ENCODE measurements at regions not wholly inside any gene's neighbourhood (a gene's known extent, or its start where the extent isn't known, plus 50 kb on each side); places are given as distances from the start of the nearest gene placed in this dataset.

DNA sequence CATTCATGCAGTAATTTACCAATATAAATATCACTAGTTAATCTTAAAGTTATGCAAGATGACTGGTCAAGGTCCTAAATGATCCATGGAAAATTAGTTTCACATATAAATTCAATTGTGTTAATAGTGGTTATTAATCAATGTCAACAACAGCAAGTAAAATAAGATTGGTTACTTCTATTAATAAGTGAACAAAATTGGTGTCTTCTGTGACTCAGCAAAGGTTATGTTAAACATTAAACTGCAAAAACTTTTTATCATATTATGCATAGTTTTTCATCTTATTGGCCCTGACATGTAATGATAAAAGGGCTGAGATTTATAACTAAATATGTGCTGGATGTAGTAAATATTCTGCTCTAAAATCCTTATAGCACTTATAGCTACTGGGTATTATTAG, 359.0 kb upstream of the UBE2E3 start:
- H3K4me1 ChIP-seq (ENCODE audit: control insufficient read depth in 1 of 2, extremely low read depth in 1 of 2, insufficient read depth in 2 of 2, low read length in 2 of 2): no peaks in the 10 kb centered on the region
- H3K9me3 ChIP-seq: no peaks in the 10 kb centered on the region
- H3K4me3 ChIP-seq (ENCODE audit: control insufficient read depth in 1 of 2, extremely low read depth in 1 of 2, low read length in 1 of 2): no peak overlapping the region
- Mint-ChIP-seq H3K36me3 (no peaks in the 10 kb centered on the region), H3K4me1 (no peaks in the 10 kb centered on the region), H3K27me3 (peaks cover 0 to 8% of the 10 kb centered on the region in 2 donors), H3K9me3 (peaks cover 2 to 4% (median 3%) of the 10 kb centered on the region in 3 donors), H3K27ac (no peak overlapping the region), H3K4me3 (no peak overlapping the region)
- H3K27ac ChIP-seq (ENCODE audit: low read length): no peak overlapping the region
- ChIA-PET CTCF (no interaction called here), POLR2A (no interaction called here)
- DNase-seq: no peak
- no peaks in the 10 kb centered on the region for H3K36me3 ChIP-seq (ENCODE audit: control insufficient read depth in 2 of 2, extremely low read depth in 1 of 2, insufficient read depth in 1 of 2, low read length in 1 of 2)
- no peak for ATAC-seq (replicated peaks in 1 of 4)
- no peaks in the 10 kb centered on the region for H3K27me3 ChIP-seq (replicated peaks in 1 of 2; ENCODE audit: control insufficient read depth in 2 of 2, extremely low read depth in 1 of 2, insufficient read depth in 2 of 2, low read length in 1 of 2)

DNA sequence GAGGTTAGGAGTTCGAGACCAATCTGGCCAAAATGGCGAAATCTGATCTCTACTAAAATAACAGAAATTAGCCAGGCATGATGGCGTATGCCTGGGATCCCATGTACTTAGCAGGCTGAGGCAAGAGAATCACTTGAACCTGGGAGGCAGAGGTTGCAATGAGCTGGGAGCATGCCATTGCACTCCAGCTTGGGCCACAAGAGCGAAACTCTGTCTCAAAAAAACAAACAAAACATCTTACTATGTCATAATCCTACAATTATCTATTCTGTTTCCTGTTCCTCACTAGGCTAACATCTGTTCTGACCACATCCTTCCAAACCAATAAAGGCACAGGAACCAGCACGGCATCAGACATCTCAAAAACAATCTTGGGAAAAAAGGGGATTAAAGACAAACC, 361.8 kb upstream of the UBE2E3 start:
- Mint-ChIP-seq H3K27me3 (peaks cover 0 to 8% of the 10 kb centered on the region in 2 donors), H3K4me3 (no peak overlapping the region), H3K27ac (no peak overlapping the region), H3K4me1 (no peaks in the 10 kb centered on the region), H3K36me3 (no peaks in the 10 kb centered on the region), H3K9me3 (peaks cover 2 to 4% (median 3%) of the 10 kb centered on the region in 3 donors)
- no peaks in the 10 kb centered on the region for H3K9me3 ChIP-seq
- WGBS (ENCODE audit: insufficient coverage): 82% methylated on average over 2 of the region's 5 CpGs
- H3K36me3 ChIP-seq (ENCODE audit: control insufficient read depth in 2 of 2, extremely low read depth in 1 of 2, insufficient read depth in 1 of 2, low read length in 1 of 2): no peaks in the 10 kb centered on the region
- H3K4me1 ChIP-seq (ENCODE audit: control insufficient read depth in 1 of 2, extremely low read depth in 1 of 2, insufficient read depth in 2 of 2, low read length in 2 of 2): no peaks in the 10 kb centered on the region
- ChIA-PET POLR2A (no interaction called here), CTCF (no interaction called here)
- H3K27me3 ChIP-seq (replicated peaks in 1 of 2; ENCODE audit: control insufficient read depth in 2 of 2, extremely low read depth in 1 of 2, insufficient read depth in 2 of 2, low read length in 1 of 2): no peaks in the 10 kb centered on the region
- DNase-seq (no peak), ATAC-seq (replicated peaks in 1 of 4) (no peak)
- no peak overlapping the region for H3K27ac ChIP-seq (ENCODE audit: low read length)
- H3K4me3 ChIP-seq (ENCODE audit: control insufficient read depth in 1 of 2, extremely low read depth in 1 of 2, low read length in 1 of 2): no peak overlapping the region

DNA sequence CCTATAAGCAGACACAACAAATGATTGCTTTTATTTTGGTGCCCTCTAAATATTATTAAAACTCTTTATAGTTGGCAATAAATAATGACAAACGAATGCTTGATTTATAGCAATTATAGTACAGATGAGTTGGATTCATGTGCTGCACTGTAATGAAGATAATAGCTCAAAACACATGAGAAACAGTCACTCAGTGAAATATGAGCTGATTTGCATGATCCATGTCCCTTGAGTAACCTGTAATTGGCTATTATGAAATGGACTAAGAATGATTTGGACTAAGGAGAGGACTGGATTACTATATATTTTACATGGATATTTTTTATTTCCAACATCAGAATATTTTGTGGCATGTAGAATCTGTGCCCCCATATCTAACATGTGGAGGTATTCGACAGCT, 365.6 kb upstream of the UBE2E3 start:
- H3K27ac Mint-ChIP-seq: no peak overlapping the region
- H3K36me3 Mint-ChIP-seq: no peaks in the 10 kb centered on the region
- H3K9me3 ChIP-seq: no peaks in the 10 kb centered on the region
- peaks cover 0 to 8% of the 10 kb centered on the region in 2 donors for H3K27me3 Mint-ChIP-seq
- no peaks in the 10 kb centered on the region for H3K4me1 ChIP-seq (ENCODE audit: control insufficient read depth in 1 of 2, extremely low read depth in 1 of 2, insufficient read depth in 2 of 2, low read length in 2 of 2)
- H3K4me3 Mint-ChIP-seq: no peak overlapping the region
- H3K27ac ChIP-seq (ENCODE audit: low read length): no peak overlapping the region
- WGBS (ENCODE audit: insufficient coverage): no CpG with 5 or more reads among the region's 2 CpGs
- CTCF ChIA-PET: no interaction called here
- H3K36me3 ChIP-seq (ENCODE audit: control insufficient read depth in 2 of 2, extremely low read depth in 1 of 2, insufficient read depth in 1 of 2, low read length in 1 of 2): no peaks in the 10 kb centered on the region
- H3K4me1 Mint-ChIP-seq: no peaks in the 10 kb centered on the region
- no peak for ATAC-seq (replicated peaks in 1 of 4)
- no peaks in the 10 kb centered on the region for H3K9me3 Mint-ChIP-seq
- DNase-seq: no peak
- no peaks in the 10 kb centered on the region for H3K27me3 ChIP-seq (replicated peaks in 1 of 2; ENCODE audit: control insufficient read depth in 2 of 2, extremely low read depth in 1 of 2, insufficient read depth in 2 of 2, low read length in 1 of 2)
- H3K4me3 ChIP-seq (ENCODE audit: control insufficient read depth in 1 of 2, extremely low read depth in 1 of 2, low read length in 1 of 2): no peak overlapping the region
- POLR2A ChIA-PET: interaction anchor here in 1 of 2 donors (0.5 to 0.6 kb wide), 2 partner anchors 430 to 1894 kb away, joined by 3 to 4 read pairs; no protein-coding TSS in a partner anchor

DNA sequence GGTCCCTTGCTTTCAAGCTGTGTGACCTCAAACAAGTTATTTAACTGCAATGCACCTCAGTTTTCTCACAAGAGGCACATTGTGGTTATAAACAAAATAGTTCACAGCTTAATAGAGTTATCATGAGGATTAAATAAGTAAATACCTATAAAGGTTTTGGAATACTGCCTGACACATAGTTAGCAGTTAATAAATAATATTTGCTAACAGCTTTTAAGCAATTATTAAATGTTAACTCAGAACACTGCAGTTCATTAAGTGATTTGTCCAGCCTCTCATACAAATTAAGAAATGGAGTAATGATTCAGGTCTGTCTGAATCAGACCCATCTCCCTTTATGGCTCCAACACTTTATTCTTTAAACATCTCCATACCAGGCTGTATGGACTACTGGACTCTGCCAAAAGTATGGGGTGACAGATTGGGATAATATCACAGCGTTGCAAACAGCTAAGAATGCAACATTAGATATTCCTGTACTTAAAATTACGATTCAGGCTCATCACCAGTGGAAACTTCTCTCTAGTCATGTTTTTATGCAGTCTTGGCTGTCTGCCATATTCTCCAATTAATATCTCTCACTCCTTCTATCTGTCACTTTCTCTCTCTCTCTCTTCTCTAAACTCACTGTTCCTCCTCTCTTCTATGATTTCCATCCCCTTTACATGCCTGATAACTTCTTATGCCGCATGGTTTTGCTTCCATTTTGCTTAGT, 370.6 kb upstream of the UBE2E3 start:
- Mint-ChIP-seq H3K36me3 (no peaks in the 10 kb centered on the region), H3K4me3 (no peak overlapping the region)
- POLR2A ChIA-PET: interaction anchor here in 1 of 2 donors (0.6 kb wide), 2 partner anchors 307 to 1270 kb away, joined by 3 to 4 read pairs; no protein-coding TSS in a partner anchor

DNA sequence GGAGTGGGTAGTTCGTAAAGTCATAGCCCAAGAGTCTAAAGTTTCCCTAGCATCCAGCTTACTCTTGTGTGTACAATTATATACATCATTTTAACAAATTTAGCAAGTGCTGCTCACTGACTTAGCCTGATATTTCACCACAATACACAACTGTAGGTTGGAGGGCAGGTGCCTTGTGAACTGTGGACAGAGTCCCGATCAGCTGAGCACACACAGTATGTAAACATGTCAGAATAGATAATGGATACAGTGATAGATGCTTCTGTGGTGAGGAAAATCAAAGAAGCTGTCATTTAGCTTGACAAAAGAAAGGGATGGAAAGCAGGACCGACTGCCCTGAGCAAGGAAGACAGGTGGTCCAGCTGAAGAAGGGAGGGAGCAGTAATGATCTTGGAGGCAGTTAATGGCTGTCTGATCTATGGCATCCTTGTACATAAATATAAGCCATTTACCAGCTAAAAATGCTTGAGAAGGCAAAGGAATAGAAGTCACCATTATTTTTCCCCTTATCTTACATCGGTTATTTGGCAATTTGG, 372.8 kb upstream of the UBE2E3 start:
- Mint-ChIP-seq H3K27ac (no peak overlapping the region), H3K36me3 (no peaks in the 10 kb centered on the region), H3K9me3 (no peaks in the 10 kb centered on the region), H3K27me3 (no peaks in the 10 kb centered on the region), H3K4me3 (no peak overlapping the region), H3K4me1 (no peaks in the 10 kb centered on the region)
- H3K4me3 ChIP-seq (ENCODE audit: control insufficient read depth in 1 of 2, extremely low read depth in 1 of 2, low read length in 1 of 2): no peak overlapping the region
- H3K4me1 ChIP-seq (ENCODE audit: control insufficient read depth in 1 of 2, extremely low read depth in 1 of 2, insufficient read depth in 2 of 2, low read length in 2 of 2): no peaks in the 10 kb centered on the region
- ATAC-seq (replicated peaks in 1 of 4) (no peak), DNase-seq (no peak)
- H3K36me3 ChIP-seq (ENCODE audit: control insufficient read depth in 2 of 2, extremely low read depth in 1 of 2, insufficient read depth in 1 of 2, low read length in 1 of 2): no peaks in the 10 kb centered on the region
- no peaks in the 10 kb centered on the region for H3K27me3 ChIP-seq (replicated peaks in 1 of 2; ENCODE audit: control insufficient read depth in 2 of 2, extremely low read depth in 1 of 2, insufficient read depth in 2 of 2, low read length in 1 of 2)
- 80% methylated on average over 1 of the region's 4 CpGs for WGBS (ENCODE audit: insufficient coverage)
- POLR2A ChIA-PET: no interaction called here
- no peaks in the 10 kb centered on the region for H3K9me3 ChIP-seq
- CTCF ChIA-PET: no interaction called here
- H3K27ac ChIP-seq (ENCODE audit: low read length): no peak overlapping the region

More for the DNA sequence above, 370.6 kb upstream of the UBE2E3 start:
- Histone ChIP-seq H3K9me3 (no peaks in the 10 kb centered on the region), H3K27me3 (replicated peaks in 1 of 2; ENCODE audit: control insufficient read depth in 2 of 2, extremely low read depth in 1 of 2, insufficient read depth in 2 of 2, low read length in 1 of 2) (no peaks in the 10 kb centered on the region), H3K27ac (ENCODE audit: low read length) (no peak overlapping the region), H3K36me3 (ENCODE audit: control insufficient read depth in 2 of 2, extremely low read depth in 1 of 2, insufficient read depth in 1 of 2, low read length in 1 of 2) (no peaks in the 10 kb centered on the region), H3K4me3 (ENCODE audit: control insufficient read depth in 1 of 2, extremely low read depth in 1 of 2, low read length in 1 of 2) (no peak overlapping the region), H3K4me1 (ENCODE audit: control insufficient read depth in 1 of 2, extremely low read depth in 1 of 2, insufficient read depth in 2 of 2, low read length in 2 of 2) (no peaks in the 10 kb centered on the region)
- Mint-ChIP-seq H3K4me1 (no peaks in the 10 kb centered on the region), H3K27me3 (no peaks in the 10 kb centered on the region), H3K27ac (no peak overlapping the region), H3K9me3 (no peaks in the 10 kb centered on the region)
- ATAC-seq (replicated peaks in 1 of 4) (no peak), DNase-seq (no peak)
- 56% methylated on average over 1 of the region's 3 CpGs for WGBS (ENCODE audit: insufficient coverage)
- CTCF ChIA-PET: no interaction called here

DNA sequence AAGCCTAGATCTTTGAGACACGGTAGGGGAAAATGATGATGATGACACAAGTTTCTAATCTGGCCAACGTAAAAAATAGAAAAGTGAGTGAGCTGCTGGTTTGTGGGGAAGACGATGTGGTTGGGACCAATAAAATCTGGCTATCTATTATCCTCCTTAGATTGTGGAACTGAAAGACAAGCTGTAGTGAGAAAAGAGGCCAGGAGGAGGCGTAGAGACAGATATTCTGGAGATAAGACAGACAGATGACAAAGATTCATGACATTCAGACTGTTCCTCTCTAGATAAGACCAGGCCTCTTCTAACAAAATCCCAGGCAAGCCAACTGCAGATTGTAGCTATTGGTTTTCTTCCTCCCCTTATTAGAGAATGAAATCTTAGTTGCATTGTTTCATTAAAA, 376.3 kb upstream of the UBE2E3 start:
- H3K36me3 ChIP-seq (ENCODE audit: control insufficient read depth in 2 of 2, extremely low read depth in 1 of 2, insufficient read depth in 1 of 2, low read length in 1 of 2): no peaks in the 10 kb centered on the region
- ATAC-seq (replicated peaks in 1 of 4): no peak
- peak in 1 of 35 experiments; percentile 20 for DNase-seq
- H3K27ac Mint-ChIP-seq: no peak overlapping the region
- H3K9me3 Mint-ChIP-seq: no peaks in the 10 kb centered on the region
- no peaks in the 10 kb centered on the region for H3K9me3 ChIP-seq
- CTCF ChIA-PET: interaction anchor here (0.6 to 1.0 kb wide), 2 partner anchors 177 to 455 kb away, joined by 3 read pairs; no protein-coding TSS in a partner anchor
- no peak overlapping the region for H3K27ac ChIP-seq (ENCODE audit: low read length)
- H3K36me3 Mint-ChIP-seq: no peaks in the 10 kb centered on the region
- H3K4me3 Mint-ChIP-seq: no peak overlapping the region
- no peaks in the 10 kb centered on the region for H3K4me1 Mint-ChIP-seq
- POLR2A ChIA-PET: no interaction called here
- no peaks in the 10 kb centered on the region for H3K27me3 Mint-ChIP-seq
- WGBS (ENCODE audit: insufficient coverage): 100% methylated on average over 1 of the region's 4 CpGs
- H3K4me3 ChIP-seq (ENCODE audit: control insufficient read depth in 1 of 2, extremely low read depth in 1 of 2, low read length in 1 of 2): no peak overlapping the region
- no peaks in the 10 kb centered on the region for H3K27me3 ChIP-seq (replicated peaks in 1 of 2; ENCODE audit: control insufficient read depth in 2 of 2, extremely low read depth in 1 of 2, insufficient read depth in 2 of 2, low read length in 1 of 2)
- no peaks in the 10 kb centered on the region for H3K4me1 ChIP-seq (ENCODE audit: control insufficient read depth in 1 of 2, extremely low read depth in 1 of 2, insufficient read depth in 2 of 2, low read length in 2 of 2)
